ENCODE measurements at regions not wholly inside any gene's neighbourhood (a gene's known extent, or its start where the extent isn't known, plus 50 kb on each side); places are given as distances from the start of the nearest gene placed in this dataset.

DNA sequence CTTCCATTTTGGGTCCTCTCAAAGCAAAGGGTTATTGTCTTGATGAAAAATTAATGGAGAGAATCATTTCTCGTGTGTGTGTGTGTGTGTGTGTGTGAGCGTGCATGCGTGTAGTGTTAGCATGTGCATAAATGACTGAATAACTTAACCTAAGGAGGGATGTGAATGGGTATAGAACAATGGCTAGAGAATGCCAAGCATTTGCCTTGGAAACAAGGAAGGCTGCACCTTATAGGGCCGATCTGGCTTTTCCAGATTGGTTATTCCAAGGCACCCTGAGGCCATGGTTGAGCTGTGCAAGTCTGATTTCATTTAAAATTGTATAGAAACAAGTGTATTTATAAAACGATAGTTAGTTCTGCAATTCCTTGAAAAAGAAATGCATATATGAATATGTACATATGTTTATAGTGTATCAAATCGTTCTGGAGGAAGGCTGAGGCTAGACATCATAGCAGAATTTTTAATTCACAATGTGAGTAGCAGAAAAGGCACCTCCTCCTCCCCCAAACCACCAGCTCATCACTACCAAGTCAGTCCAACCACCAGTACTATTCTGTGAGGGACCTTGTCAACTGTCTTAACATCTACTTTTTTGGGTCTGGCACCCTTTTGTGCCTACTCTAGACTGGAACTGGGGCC lies 322.7 kb upstream of the ISX start:
- no peak for TF ChIP-seq EZH2 (IDR thresholded peaks at IDR 0.05; ENCODE audit: borderline replicate concordance, insufficient read depth, low read depth, low read length, poor library complexity, severe bottlenecking)
- TF ChIP-seq, protein P1, sequence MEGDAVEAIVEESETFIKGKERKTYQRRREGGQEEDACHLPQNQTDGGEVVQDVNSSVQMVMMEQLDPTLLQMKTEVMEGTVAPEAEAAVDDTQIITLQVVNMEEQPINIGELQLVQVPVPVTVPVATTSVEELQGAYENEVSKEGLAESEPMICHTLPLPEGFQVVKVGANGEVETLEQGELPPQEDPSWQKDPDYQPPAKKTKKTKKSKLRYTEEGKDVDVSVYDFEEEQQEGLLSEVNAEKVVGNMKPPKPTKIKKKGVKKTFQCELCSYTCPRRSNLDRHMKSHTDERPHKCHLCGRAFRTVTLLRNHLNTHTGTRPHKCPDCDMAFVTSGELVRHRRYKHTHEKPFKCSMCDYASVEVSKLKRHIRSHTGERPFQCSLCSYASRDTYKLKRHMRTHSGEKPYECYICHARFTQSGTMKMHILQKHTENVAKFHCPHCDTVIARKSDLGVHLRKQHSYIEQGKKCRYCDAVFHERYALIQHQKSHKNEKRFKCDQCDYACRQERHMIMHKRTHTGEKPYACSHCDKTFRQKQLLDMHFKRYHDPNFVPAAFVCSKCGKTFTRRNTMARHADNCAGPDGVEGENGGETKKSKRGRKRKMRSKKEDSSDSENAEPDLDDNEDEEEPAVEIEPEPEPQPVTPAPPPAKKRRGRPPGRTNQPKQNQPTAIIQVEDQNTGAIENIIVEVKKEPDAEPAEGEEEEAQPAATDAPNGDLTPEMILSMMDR (IDR thresholded peaks at IDR 0.05): no peak

Measured in B cell (primary cell).